Glomerular endothelial cell (primary cell): ENCODE measurements at regions not wholly inside any gene's neighbourhood (a gene's known extent, or its start where the extent isn't known, plus 50 kb on each side); places are given as distances from the start of the nearest gene placed in this dataset.

Source experiments
- DNase-seq: peaks from one replicate; pipeline ENCODE4 v3.0.0-alpha.2; 2011; ENCODE audit warnings: low read depth, low spot score; ENCODE audit errors: extremely low read depth

DNA sequence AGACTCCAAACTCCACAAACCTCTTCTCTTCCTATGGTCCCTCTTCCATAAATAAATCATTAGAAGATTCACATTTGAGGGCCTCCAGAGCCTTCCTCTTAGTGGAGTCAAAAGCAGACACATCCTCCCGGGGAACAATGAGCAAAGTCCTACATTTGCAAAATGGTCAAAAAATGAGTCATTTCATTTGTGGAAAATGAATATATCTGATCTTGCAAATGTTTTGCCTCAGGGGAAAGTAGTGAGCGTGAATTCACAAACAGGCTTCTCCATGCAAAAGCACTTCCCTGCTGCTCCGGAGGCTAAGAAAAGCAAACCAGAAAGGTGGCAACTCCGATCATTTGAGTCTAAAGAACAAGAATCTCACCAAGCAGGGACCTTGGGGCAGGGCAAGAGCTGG, 86.7 kb upstream of the IQSEC1 start:
- DNase-seq, result no peak

GRCh38 chr3:13158871-13159270, 85.6 kb upstream of the IQSEC1 start:
- no peak for DNase-seq

DNA sequence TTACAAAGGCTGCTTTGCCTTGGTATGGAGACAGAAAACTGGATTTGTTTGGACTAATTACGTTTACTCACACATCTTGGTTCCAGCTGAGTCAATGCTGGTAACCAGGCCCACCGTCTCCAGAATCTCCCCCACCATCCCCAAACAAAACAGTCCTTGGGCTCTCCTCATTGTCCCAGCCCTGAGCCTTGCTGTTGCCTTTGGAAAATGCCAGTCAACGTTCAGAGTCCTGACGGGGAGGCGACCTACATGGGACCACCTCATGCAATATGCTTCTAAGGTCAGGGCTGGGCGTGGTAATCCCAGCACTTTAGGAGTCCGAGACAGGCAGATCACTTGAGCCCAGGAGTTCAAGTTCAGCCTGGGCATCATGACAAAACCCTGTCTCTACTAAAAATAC, 85.2 kb upstream of the IQSEC1 start:
- no peak for DNase-seq

- DNase-seq, result no peak
These were observed 84.8 kb upstream of the IQSEC1 start for GRCh38 chr3:13157986-13158385.

- no peak for DNase-seq
These were observed 79.8 kb upstream of the IQSEC1 start for GRCh38 chr3:13152826-13153710.

DNA sequence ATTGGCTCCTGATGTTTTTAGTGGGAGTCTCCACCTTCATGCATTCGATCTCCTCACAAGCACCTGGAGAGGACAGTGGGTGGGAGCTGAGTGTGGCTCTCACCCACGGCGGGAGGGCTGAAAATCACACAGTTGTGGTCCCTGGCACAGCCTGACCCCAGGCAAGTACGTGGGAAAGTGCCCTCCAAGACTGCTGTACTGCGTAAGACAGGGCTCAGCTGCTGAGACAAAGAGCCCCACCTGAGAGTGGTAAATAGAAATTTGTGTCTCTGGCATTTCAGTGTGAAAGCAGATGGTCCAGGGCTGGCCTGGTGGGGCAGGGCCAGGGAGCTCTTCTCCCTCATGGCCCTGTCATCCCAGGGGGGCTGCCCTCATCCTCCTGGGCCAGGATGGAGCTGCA, 77.4 kb upstream of the IQSEC1 start:
- no peak for DNase-seq

- no peak for DNase-seq
These were observed 76.3 kb upstream of the IQSEC1 start for GRCh38 chr3:13149330-13150108.

DNA sequence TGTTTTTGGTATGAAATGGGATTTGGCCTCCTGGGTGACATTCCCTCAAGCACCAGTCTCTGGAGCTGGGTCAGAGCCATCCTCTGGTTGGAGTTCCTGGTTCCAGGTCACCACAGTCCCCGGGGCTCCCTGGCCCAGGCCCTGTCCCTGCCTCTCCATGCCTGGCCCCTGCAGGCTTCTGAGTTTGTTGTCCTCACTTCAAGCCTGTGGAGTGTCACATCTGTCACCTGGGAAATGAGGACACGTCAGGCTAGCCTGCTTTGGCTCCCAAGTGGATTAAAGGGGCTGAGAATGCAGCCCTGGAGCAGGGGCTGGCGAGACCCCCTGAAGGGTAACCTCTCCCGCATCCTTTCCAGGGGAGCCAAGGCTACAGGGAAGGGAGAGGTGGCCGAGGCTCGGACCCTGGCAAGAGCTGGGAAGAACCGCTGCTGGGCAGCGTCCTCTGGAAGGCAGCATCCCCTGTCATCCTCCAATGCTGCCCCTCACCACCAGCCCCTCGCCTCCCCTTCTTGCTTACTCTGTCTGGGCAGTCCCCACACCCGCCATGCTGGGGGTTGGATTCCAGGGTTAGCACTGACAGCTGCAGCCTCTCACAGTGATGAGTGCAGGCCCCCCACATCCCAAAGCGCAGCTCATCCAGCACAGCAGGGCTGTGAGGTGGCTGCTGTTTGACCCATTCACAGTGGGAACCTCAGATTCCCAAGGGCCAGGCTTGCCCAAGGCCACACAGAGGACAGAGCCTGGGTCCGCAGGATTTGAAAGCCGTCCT, 75.5 kb upstream of the IQSEC1 start:
- DNase-seq, result no peak

GRCh38 chr3:13148126-13148525, 74.9 kb upstream of the IQSEC1 start:
- no peak for DNase-seq

GRCh38 chr3:13147344-13147743, 74.1 kb upstream of the IQSEC1 start:
- DNase-seq, result no peak

- no peak for DNase-seq
These were observed 73.5 kb upstream of the IQSEC1 start for GRCh38 chr3:13146643-13147143.

- no peak for DNase-seq
These were observed 72.8 kb upstream of the IQSEC1 start for GRCh38 chr3:13145826-13146642.

DNA sequence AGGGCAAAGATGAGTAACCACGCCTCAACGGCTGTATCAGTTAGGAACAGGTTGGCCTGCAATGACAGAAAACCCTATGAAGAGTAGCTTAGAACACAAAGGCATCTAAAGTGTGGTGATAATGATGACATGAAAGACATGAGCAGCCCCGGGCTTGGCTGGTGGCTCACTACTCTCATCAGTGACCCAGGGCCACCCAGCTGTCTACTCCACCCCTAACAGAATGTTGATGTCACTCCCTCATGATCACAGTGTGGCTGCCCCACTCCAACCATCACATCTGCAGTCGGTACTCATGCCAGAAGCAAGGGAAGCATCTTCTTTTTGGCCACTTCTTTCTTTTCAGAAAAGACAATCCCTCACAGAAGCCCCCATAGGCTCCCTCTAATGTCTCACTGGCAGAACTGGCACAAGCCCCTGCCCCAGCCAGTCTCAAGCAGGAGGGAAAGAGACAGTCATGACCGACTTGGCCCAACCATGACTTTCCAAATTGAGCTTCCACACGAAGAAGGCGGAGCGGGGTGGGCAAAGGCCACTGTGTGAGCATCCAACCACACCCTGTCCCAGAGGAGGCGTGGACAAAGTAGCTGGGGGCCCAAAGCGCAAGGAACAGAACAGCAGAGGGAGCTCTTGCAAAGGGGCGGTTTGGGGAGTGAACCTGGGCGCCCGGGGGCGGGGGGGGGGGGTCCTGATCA, 72.0 kb upstream of the IQSEC1 start:
- no peak for DNase-seq

GRCh38 chr3:13144163-13145023, 71.2 kb upstream of the IQSEC1 start:
- no peak for DNase-seq

DNA sequence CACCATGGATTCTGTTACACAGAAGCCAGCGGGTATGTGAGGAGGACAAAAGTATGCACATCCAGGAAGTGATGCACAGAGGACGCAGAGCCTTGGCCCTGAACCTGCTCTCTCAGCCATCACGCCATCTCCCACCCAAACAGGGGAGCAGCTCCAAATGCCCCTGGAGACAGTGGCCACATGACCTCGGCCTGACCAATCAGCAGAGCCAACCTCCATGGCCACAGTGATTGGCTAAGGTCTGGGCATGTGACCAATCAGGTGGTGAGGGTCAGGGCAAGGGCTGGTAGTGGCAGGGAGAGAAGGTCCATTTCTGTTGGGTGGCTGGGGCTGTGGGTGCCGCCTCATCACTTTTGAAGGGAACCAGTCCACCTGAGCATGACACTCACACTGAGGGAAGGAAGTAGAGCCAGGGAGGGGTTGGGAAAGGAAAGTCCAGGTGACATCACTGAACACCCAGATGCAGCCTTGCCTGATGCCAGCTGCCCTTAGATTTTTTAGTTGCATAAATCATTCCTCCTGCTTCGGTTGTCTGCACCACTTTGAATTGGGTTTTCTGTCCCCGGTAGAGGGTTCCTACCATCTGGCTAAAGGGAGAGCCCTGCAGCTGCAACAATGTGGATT, 70.3 kb upstream of the IQSEC1 start:
- no peak for DNase-seq

DNA sequence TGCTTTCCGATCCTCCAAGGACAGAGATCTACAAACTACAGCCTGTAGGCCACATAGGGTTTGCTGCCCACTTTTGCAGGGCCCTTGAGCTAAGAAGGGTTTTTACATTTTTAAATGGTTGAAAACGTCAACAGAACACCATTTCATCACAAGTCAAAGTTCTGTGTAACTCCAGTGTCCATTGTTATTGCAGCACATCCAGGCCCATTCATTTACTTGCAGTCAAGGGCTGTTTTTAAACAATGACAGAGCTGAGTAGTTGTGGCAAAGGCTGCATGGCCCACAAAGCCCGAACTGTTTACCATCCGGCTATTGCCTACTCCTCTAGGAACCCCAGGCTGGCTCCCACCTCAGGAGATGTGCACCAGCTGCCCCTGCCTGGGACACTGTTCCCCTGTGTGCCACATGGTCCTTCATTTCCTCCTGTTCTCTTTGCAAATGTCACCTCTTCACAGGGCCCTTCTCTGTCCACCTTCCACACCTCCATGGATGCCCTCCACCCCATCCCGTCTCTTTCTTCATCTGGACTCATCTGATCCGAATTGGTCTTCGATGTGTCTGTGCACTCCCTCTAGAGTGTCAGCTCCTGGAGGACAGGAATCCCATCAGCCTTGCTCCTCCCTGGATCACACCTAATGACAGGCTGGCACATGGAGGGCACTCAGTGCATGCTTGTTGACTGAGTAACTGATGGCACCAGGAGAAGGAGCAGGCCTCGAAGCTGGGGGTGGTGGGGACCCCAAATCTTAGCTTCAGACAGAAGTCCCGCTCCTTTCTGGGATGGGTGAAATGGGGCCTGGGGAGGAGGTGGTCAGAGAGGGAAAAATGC, 69.5 kb upstream of the IQSEC1 start:
- DNase-seq, result no peak

GRCh38 chr3:13141991-13142412, 68.8 kb upstream of the IQSEC1 start:
- DNase-seq, result no peak
